ENCODE measurements at regions not wholly inside any gene's neighbourhood (a gene's known extent, or its start where the extent isn't known, plus 50 kb on each side); places are given as distances from the start of the nearest gene placed in this dataset.

- TF ChIP-seq TOX (CRISPR knock-in tag; IDR thresholded peaks at IDR 0.05; ENCODE audit: borderline replicate concordance) = no peak
- no peak for TF ChIP-seq ESRRG (CRISPR knock-in tag; IDR thresholded peaks at IDR 0.05)
- no peak for TF ChIP-seq ZFP30 (CRISPR knock-in tag; IDR thresholded peaks at IDR 0.05)
- no peak for TF ChIP-seq CREB5 (CRISPR knock-in tag; IDR thresholded peaks at IDR 0.05; ENCODE audit: low read depth)
- no peak for TF ChIP-seq CSRNP3 (CRISPR knock-in tag; IDR thresholded peaks at IDR 0.05)
- TF ChIP-seq CSDC2 (CRISPR knock-in tag; IDR thresholded peaks at IDR 0.05) = no peak
- no peak for TF ChIP-seq ZC3H10 (CRISPR knock-in tag; IDR thresholded peaks at IDR 0.05)
- TF ChIP-seq PATZ1 (CRISPR knock-in tag; IDR thresholded peaks at IDR 0.05; ENCODE audit: borderline replicate concordance) = no peak
- TF ChIP-seq ZFP3 (CRISPR knock-in tag; IDR thresholded peaks at IDR 0.05) = no peak
Measured at GRCh38 chr20:12276011-12276673, 358.4 kb downstream of the BTBD3 start.
